HG03354 (cell line): ENCODE measurements at regions not wholly inside any gene's neighbourhood (a gene's known extent, or its start where the extent isn't known, plus 50 kb on each side); places are given as distances from the start of the nearest gene placed in this dataset.

ENCODE experiments used
- ATAC-seq: cut with Tn5 transposase; IDR thresholded peaks from one replicate; pipeline ENCODE4 v1.9.1; 2021; ENCODE audit warnings: mild to moderate bottlenecking; ENCODE audit not compliant: unreplicated experiment, poor library complexity, severe bottlenecking

- ATAC-seq, result no peak
These were observed 135.7 kb upstream of the RTL1 start for GRCh38 chr14:101039031-101039754.

DNA sequence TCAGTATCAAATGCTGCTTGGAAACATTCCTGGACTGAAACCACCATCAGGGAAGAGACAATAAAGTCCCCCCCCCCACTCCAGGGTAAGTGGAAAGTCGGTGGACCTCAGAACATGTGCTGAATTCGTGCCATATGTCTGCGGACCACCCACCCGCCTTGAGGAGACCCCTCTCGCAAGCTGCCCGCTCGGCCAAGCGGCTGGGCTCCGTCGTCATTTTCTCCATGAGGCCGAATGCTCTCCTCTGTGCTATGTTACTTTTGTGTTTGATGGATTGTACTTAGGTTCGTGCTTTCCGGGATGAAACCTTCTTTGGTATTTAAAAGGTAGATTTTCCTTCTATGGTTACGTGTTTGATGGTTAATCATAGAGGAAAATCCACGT, 136.2 kb upstream of the RTL1 start:
- no peak for ATAC-seq

DNA sequence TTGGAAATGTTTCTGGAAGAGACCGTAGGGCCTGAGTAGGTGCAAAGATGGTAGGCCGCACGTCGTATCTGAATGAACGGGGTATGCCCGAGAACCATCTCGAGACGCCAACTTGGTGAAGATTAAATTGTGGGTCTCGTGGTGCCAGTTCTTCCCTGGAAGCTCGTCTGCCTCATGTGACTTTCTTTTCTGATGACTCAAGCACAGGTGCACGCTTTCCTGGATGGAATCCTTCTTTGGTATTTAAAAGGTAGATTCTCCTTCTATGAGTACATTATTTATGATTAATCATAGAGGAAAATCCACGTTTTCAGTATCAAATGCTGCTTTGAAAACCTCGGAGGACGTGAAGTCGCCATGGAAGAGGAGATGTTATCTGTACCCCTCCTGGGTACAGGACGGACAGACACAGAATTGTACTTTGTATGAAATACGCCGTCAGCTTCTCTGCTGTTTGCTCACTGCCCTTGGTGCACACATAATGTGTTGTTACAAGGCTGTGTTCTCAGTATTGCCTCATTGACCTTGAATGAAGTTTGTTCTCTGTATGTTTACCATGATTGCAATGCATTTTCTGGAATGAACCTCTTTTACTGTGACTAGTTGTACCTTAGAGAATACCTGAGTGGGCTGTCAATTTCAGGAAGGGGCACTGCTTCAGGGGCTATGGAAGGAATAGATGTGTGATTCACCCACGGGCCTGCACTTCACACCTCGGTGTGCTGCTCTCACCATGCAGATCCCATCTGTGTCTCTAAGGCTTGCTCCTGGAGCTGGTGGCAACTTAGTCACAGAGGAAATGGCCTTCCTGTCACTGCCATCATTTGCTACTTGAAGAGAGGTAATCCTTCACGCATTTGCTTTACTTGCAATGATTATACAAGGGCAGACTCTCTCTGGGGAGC, 137.3 kb upstream of the RTL1 start:
- ATAC-seq, result no peak

DNA sequence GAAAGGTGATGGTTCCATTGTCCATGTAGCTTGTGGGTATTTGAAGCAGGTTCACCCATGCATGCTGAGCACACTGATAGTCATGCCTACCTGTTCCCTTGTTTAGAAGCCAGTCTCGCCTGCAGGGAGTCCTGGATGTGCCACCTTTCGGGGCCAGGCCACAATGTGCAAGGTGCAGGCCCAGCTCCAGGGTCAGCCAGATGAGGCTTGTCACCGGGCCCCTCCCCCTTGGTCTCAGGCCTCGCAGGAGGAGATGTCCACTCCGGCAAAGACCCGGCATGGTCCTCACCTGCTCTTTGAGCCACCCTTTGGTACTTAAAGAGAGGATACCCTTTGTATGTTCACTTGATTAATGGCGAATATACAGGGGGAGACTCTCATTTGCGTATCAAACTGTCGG, 140.4 kb upstream of the RTL1 start:
- ATAC-seq, result no peak

DNA sequence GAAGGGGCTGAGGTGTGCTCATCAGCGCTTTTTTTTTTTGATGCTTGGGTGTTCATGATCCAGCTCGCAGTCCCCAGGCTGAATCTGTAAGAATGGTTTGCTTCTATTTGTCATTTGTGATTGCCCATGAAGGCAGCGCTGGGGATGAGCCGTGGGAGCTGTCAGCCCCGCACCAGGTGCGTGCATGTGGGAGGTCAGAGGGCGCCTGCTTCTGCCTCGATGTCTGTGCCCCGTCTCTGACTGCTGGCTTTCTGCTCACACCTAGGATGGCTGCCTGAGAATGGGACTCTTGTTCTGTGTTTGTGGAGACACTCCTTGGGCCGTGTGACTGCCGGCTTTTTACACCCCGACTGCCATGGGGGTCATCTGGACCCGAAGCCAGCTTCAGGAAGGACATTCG, 141.2 kb upstream of the RTL1 start:
- no peak for ATAC-seq

DNA sequence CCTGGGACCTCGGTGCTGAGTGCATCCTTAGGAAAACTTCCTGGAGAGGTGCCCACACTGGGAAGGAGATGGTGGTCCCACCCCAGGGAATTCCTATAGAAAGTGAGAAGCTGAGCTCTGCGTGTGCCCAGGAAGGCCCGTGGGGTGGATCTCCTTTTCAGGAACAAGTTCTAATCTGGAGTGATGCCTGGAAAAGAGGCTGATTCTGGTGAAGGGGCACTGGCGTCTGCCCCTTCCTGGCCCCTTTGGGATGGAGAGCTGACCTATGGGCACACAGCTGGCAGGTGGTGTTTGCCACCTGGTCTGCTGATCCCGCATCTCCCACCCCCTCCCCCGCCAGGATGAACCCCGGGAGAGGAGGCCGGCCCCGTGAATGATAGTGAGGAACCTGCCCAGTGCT, 142.0 kb upstream of the RTL1 start:
- no peak for ATAC-seq

DNA sequence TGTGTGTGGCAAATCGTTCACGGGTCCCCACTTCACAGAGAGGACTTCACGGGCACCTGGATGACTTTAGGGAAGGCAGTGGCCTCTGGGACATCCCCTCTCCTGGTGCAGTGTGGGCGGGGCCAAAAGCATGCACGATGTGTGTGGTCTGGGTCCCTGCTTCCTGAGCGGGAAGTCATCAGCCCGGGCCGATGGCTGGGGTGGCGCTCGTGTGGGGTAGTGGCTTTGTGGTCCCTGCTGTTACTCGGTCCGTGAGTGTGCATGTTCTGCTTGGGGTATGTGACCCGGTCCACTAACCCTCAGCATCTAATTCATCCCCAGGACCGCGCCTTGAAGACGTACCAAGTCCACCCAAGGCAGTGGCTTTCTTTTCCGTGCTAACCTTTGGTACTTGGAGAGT, 142.5 kb upstream of the RTL1 start:
- no peak for ATAC-seq

DNA sequence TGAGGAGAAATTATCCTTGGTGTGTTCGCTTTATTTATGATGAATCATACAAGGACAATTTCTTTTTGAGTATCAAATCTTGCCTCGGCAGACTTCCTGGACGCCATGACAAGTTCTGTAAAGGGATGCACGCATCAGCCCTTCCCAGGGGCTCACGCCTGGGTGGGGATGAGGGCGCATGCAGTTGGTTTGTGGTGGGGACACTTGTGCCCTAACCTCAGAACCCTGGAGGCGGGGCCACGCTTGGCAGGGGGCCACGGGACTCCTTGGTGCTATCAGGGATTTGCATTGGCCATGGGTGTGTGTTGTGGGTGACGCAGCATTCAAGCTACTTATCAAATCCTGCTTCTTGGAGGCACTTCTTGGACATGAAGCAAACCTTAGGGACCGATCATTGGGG, 143.8 kb upstream of the RTL1 start:
- no peak for ATAC-seq

DNA sequence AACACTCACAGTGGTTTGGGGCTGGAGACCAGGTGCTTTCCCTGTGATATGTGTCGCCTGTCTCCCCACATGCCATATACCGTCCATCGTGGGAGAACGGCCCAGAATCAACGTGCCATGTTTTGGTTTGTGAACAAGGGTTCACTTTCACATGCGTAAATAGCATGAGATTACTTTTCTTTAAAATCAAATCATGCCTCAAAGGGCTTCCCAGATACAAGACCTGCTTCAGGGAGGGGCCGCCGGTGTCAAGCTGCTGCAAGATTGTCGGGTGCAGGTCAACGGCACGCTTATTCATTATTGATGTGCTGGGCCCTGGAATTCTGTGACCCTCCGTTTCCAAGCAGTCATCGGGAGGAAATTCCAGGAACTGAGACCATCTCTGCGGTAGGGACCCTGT, 145.2 kb upstream of the RTL1 start:
- no peak for ATAC-seq

GRCh38 chr14:101049511-101049910, 146.0 kb upstream of the RTL1 start:
- ATAC-seq, result no peak

- ATAC-seq, result no peak
These were observed 146.4 kb upstream of the RTL1 start for GRCh38 chr14:101049942-101050341.

DNA sequence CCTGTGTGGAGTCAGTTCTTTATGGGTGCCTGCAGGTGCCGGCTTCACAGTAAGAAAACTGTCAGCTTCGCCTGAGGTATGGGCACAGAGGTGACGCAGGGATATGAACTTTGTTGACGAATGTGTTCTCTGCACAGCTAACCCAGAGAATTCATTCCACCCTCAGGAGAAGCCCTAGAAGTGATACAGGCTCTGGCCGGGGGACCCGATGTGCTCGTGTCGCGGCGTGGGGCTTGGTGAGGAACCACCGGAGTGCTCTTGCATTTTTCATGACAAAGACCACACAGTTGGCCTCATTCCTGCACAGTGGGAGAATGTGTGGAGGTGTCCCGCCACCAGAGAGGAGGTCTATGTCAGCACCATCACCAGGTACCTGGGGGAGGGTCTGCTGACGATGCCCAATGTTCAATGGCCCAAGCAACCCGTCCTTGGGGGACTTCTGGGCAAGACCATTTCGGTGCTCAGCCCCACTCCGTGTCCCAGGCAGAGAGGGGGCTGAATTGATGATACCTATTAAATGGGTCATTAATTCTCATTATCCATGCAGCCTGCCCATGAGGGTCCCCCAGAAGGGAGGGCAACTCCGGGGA, 147.5 kb upstream of the RTL1 start:
- no peak for ATAC-seq

- no peak for ATAC-seq
These were observed 151.1 kb upstream of the RTL1 start for GRCh38 chr14:101054671-101055070.

- no peak for ATAC-seq
These were observed 151.7 kb upstream of the RTL1 start for GRCh38 chr14:101055106-101055662.

GRCh38 chr14:101055776-101056374, 152.4 kb upstream of the RTL1 start:
- ATAC-seq, result no peak

- no peak for ATAC-seq
These were observed 152.9 kb upstream of the RTL1 start for GRCh38 chr14:101056446-101056845.

DNA sequence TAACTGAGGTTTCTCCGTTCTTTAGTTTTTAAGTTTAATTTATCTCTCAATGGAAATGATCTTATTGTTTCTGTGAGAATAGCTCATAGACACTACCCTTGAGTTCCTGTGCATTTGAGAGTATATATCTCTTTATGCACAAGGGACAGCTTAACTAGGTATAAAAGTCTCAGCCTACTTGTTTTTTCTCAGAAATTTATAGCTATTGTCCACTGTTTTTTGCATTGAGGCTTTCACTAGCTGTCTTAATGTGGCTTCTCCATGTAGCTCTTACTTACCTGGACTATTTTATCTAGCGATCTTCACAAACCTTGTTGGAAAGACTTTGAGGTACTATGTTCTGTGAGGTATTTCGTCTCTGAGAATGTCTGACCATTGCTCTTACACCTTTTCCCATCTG, 153.9 kb upstream of the RTL1 start:
- no peak for ATAC-seq

- no peak for ATAC-seq
These were observed 155.0 kb upstream of the RTL1 start for GRCh38 chr14:101058571-101058970.

GRCh38 chr14:101060171-101060601, 156.7 kb upstream of the RTL1 start:
- no peak for ATAC-seq

DNA sequence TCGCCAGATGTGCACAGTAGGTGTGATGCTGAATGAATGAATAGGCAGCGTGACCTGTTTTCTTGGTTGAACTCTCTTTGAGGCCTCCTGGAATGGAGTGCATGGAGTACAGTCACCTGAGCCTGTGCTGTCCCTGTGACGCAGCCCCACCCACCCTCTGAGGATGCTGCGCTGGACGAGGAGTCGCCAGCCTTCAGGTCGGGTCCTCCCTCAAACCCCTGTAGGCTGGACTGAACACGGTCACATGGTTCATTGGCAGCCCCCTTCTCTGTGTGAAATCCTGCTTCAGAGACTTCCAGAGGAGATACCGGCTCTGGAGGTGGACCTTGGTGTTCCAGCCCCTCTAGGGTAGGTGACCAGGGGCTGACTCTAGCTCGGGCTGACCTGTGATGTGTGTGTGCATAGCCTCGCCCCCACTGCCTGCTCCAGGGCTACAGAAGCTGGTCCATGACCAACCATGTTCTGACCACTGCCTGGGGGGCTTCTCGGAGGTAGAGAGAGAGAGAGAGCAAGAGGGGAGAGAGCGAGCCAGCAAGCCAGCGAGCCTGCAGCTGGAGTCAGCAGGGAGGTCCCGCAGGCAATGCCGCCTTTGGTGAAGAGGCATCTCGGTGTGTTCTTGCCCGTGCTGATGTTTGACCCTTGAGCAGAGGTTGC, 158.0 kb upstream of the RTL1 start:
- no peak for ATAC-seq
